Peyer's patch (tissue), 4 donors: ENCODE measurements at regions not wholly inside any gene's neighbourhood (a gene's known extent, or its start where the extent isn't known, plus 50 kb on each side); places are given as distances from the start of the nearest gene placed in this dataset.

Source experiments
- CTCF ChIP-seq, 6 experiments: fragments of 450-650 bp in 4 of 6; fragments of 200-600 bp in 2 of 6; sonication (generic) in 1 of 6; IDR thresholded peaks; one replicate each; pipeline ENCODE4 v1.5.1; 2017 to 2019; ENCODE audit warnings: antibody characterized with exemption in 6 of 6, mild to moderate bottlenecking in 3 of 6, moderate library complexity in 1 of 6
- POLR2A ChIP-seq, 2 donors: fragments of 450-650 bp; IDR thresholded peaks; one replicate each; pipeline ENCODE4 v1.5.1; 2017; ENCODE audit warnings: antibody characterized with exemption in 2 of 2, mild to moderate bottlenecking in 2 of 2, moderate library complexity in 2 of 2

GRCh38 chr2:204019572-204020501 is 83.3 kb downstream of the ICOS start:
- TF ChIP-seq CTCF (IDR thresholded peaks at IDR 0.05) (no peak), POLR2A (IDR thresholded peaks at IDR 0.05) (no peak)
